ENCODE measurements at regions not wholly inside any gene's neighbourhood (a gene's known extent, or its start where the extent isn't known, plus 50 kb on each side); places are given as distances from the start of the nearest gene placed in this dataset.

- TF ChIP-seq CTCF (conservative IDR thresholded peaks at IDR 0.05; ENCODE audit: low read length) = no peak
- TF ChIP-seq EZH2phosphoT487 (IDR thresholded peaks at IDR 0.05; ENCODE audit: borderline replicate concordance) = no peak
These were observed 201.5 kb upstream of the SPOCK3 start for GRCh38 chr4:167435786-167436185.
